ENCODE measurements at regions not wholly inside any gene's neighbourhood (a gene's known extent, or its start where the extent isn't known, plus 50 kb on each side); places are given as distances from the start of the nearest gene placed in this dataset.

GRCh38 chr22:48152916-48153315 lies 1390.5 kb downstream of the TBC1D22A start:
- TF ChIP-seq EZH2 (IDR thresholded peaks at IDR 0.05; ENCODE audit: insufficient read depth, poor library complexity, severe bottlenecking) (no peak), EZH2phosphoT487 (IDR thresholded peaks at IDR 0.05; ENCODE audit: insufficient read depth, low read depth) (no peak)
